Epithelial cell of esophagus (primary cell): ENCODE measurements at regions not wholly inside any gene's neighbourhood (a gene's known extent, or its start where the extent isn't known, plus 50 kb on each side); places are given as distances from the start of the nearest gene placed in this dataset.

Experiments
- DNase-seq: peaks from one replicate; pipeline ENCODE4 v3.0.0; 2010; ENCODE audit warnings: low read depth
- H3K4me3 ChIP-seq: 2 replicates; pipeline ENCODE4 v1.5.1; 2011; ENCODE audit warnings: mild to moderate bottlenecking, low read length, control low read depth
- CTCF ChIP-seq: IDR thresholded peaks from 2 replicates; pipeline ENCODE4 v1.5.1; 2011; ENCODE audit warnings: low read depth, mild to moderate bottlenecking, low read length, control low read depth, inconsistent platforms; ENCODE audit not compliant: insufficient read depth; ENCODE audit errors: missing control alignments

DNA sequence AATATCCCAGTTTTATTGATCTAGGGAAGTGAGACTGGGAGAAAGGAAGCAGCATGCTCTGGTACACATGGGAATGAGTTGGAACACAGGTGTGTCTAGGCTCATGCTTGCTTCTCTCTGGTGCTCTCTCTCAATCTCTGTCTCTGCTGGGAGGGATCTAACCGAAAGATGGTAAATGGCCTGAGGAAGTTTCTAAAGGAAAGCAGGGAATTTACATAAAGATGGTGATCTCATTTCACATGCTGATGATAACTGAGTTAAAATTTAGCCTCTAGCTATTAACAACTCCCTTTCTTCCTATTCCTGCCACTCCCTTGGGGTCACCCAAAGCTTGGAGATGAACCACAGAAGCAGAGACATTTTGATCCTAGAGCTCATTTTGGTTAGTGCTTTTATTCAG is 436.2 kb downstream of the SH3GL2 start:
- DNase-seq, result no peak
- H3K4me3 ChIP-seq, result no peak overlapping the region
- no peak for TF ChIP-seq CTCF

- DNase-seq, result no peak
- TF ChIP-seq CTCF, result no peak
- H3K4me3 ChIP-seq, result no peak overlapping the region
These were observed 438.3 kb downstream of the SH3GL2 start for GRCh38 chr9:18017136-18017535.

DNA sequence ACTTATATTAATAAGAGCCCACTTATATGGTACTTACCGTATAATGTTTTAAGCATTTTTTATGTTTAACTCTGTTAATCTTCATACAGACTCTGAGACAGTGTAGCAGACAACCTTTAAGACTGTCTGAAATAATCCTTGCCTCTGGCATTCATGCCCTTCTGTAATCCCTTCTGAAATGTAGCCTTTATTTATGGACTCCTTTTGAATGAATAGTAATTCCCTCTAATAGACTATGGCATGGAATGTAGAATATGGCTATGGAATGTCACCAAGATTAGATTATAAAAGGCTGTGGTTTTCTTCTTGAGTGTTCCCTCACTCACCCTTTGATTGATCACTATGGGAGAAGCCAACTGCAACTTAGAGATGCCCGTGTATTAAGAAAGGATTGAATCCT is 439.4 kb downstream of the SH3GL2 start:
- no peak overlapping the region for H3K4me3 ChIP-seq
- TF ChIP-seq CTCF, result no peak
- DNase-seq, result no peak

- TF ChIP-seq CTCF, result no peak
- no peak overlapping the region for H3K4me3 ChIP-seq
- DNase-seq, result no peak
These were observed 439.8 kb downstream of the SH3GL2 start for GRCh38 chr9:18018661-18019060.

DNA sequence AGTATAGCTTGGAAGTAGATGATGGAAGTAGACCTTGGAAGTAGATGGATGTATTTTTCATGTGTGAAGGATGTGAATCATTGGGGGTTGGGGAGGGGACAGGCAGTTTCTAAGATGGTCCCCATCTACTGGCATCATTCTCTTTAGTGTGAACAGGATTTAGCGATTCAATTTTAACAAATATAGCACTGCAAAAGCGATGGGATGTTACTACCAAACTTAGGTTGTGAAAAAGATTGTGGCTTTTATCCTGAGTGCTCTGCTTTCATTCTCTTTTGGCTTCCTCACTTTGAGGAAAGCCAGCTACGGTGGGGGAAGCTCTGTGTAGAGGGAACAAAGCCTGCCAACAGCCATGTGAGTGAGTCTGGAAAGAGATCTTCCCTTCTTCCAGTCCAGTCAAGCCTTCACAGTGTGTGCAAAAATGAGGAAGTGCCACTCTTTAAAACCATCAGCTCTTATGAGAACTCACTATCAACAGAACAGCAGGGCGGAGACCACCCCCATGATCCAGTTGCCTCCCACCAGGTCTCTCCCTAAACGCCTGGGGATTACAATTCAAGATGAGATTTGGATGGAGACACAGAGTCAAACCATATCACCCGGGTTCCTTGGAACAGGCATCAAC is 441.4 kb downstream of the SH3GL2 start:
- no peak overlapping the region for H3K4me3 ChIP-seq
- TF ChIP-seq CTCF, result no peak
- DNase-seq, result no peak

DNA sequence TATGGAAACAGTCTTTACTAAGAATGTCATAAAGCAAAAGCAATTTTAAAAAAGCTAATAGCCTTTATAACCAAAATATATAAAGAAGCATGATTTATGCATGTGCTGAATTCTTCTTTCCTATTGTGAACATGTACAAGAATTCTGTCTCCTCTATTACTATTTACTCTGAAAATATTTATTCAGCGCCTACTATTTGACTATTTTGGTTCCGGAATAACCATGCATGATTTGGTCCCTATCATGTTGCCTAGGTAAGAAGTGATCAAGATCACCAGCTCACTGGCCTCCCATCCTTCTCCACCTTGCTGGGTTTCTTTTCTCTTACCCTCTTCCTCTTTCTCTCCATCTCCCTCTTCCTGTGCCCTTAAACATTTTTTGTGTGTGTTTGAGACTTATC is 443.8 kb downstream of the SH3GL2 start:
- H3K4me3 ChIP-seq, result no peak overlapping the region
- DNase-seq, result no peak
- TF ChIP-seq CTCF, result no peak

- TF ChIP-seq CTCF, result no peak
- no peak for DNase-seq
- no peak overlapping the region for H3K4me3 ChIP-seq
These were observed 444.5 kb downstream of the SH3GL2 start for GRCh38 chr9:18023332-18023731.
